ENCODE measurements at regions not wholly inside any gene's neighbourhood (a gene's known extent, or its start where the extent isn't known, plus 50 kb on each side); places are given as distances from the start of the nearest gene placed in this dataset.
A peak's percentile ranks its signal among the peaks of the same experiment; 100 is the strongest.
"Not testable (repeated sequence)": the region's sequence is repeated elsewhere in the genome, so short reads cannot be mapped to it uniquely, and the experiment has no call there.

DNA sequence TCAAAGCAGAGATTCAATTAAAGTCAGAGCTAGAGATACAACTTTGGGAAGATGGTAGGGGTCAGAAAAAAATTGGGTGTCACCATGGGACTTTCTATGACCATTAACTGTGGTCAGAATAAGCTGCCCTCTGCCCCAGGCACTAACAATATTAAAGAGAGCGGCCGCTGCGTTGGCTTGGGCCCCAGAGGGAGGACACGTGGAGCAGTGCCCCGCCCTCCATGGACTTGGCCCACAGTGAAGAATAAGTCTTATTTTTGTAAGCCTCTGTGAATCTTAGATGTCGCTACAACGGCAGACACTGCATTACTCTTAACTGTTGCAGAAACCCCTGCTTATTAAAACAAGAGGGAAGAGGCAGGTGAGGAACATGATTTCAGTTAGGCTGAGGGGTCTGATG lies 172.7 kb downstream of the UQCRFS1 start:
- H3K36me3 Mint-ChIP-seq: no peaks in the 10 kb centered on the region
- H3K4me1 Mint-ChIP-seq: peaks cover 43% of the 10 kb centered on the region
- peaks cover 13% of the 10 kb centered on the region for H3K9me3 Mint-ChIP-seq
- no peak overlapping the region for H3K4me3 Mint-ChIP-seq
- no peak overlapping the region for H3K27ac Mint-ChIP-seq
- ChIA-PET CTCF (interaction anchor here (1.1 kb wide), 1 partner anchor 223 kb away, joined by 3 read pairs; no protein-coding TSS in a partner anchor), POLR2A (no interaction called here)
- TF ChIP-seq, protein P1, sequence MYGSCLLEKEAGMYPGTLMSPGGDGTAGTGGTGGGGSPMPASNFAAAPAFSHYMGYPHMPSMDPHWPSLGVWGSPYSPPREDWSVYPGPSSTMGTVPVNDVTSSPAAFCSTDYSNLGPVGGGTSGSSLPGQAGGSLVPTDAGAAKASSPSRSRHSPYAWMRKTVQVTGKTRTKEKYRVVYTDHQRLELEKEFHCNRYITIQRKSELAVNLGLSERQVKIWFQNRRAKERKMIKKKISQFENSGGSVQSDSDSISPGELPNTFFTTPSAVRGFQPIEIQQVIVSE (CRISPR knock-in tag; IDR thresholded peaks at IDR 0.05; ENCODE audit: borderline replicate concordance): no peak
- no peak for ATAC-seq
- DNase-seq (ENCODE audit: low spot score): no peak
- peaks cover 22% of the 10 kb centered on the region for H3K27me3 Mint-ChIP-seq (ENCODE audit: low read depth)

DNA sequence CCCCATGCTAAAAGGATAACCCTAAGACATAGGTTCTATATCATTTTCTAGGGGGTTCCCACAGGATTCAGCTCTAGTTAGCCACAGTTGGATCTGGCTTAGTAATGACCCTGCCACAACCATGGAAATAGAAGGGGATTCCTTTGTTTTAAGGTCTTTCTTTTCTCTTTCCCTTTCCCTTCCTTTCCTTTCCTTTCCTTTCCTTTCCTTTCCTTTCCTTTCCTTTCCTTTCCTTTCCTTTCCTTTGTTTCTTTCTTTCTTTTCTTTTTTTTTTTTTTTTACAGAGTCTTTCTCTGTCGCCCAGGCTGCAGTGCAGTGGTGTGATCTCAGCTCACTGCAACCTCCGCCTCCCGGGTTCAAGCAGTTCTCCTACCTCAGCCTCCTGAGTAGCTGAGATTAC lies 173.9 kb downstream of the UQCRFS1 start:
- H3K27ac Mint-ChIP-seq: not testable (repeated sequence)

DNA sequence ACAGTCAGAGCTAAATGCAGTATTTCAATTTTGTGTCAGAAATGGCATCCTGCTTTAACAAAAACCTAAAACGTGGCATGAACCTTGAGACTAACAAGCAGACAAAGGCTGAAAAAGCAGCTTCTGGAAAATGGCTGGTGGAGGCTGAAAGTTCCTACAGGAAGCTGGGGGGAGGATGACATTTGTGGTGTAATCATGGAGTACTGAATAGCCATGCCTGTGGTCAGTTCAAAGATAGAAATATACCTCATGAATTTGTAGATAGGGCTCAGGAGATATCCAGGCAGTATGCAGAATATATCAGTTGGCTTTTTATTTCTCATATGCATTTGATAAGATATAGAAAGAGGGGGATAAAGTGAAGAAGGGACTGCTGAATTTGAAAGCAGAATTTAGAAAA lies 181.7 kb downstream of the UQCRFS1 start:
- no peak for TF ChIP-seq ZNF532 (CRISPR knock-in tag; IDR thresholded peaks at IDR 0.05; ENCODE audit: borderline replicate concordance)
- TF ChIP-seq, protein P2, sequence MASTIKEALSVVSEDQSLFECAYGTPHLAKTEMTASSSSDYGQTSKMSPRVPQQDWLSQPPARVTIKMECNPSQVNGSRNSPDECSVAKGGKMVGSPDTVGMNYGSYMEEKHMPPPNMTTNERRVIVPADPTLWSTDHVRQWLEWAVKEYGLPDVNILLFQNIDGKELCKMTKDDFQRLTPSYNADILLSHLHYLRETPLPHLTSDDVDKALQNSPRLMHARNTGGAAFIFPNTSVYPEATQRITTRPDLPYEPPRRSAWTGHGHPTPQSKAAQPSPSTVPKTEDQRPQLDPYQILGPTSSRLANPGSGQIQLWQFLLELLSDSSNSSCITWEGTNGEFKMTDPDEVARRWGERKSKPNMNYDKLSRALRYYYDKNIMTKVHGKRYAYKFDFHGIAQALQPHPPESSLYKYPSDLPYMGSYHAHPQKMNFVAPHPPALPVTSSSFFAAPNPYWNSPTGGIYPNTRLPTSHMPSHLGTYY (CRISPR knock-in tag; IDR thresholded peaks at IDR 0.05): no peak
- H3K36me3 Mint-ChIP-seq: no peaks in the 10 kb centered on the region; the same call in 1 of the 2 replicates
- H3K27ac Mint-ChIP-seq: no peak overlapping the region
- ChIA-PET POLR2A (no interaction called here), CTCF (interaction anchor here (2.1 kb wide), 1 partner anchor 232 kb away, joined by 4 read pairs; no protein-coding TSS in a partner anchor)
- H3K4me1 Mint-ChIP-seq: peaks cover 2% of the 10 kb centered on the region
- H3K9me3 Mint-ChIP-seq: peaks cover 13% of the 10 kb centered on the region
- peaks cover 6% of the 10 kb centered on the region for H3K27me3 Mint-ChIP-seq (ENCODE audit: low read depth)
- no peak for DNase-seq (ENCODE audit: low spot score)
- no peak for ATAC-seq
- no peak overlapping the region for H3K4me3 Mint-ChIP-seq

More for the DNA sequence above, 173.9 kb downstream of the UQCRFS1 start:
- DNase-seq (ENCODE audit: low spot score); POLR2A ChIA-PET; H3K36me3 Mint-ChIP-seq; ATAC-seq; CTCF ChIA-PET; H3K4me3 Mint-ChIP-seq: not testable (repeated sequence)
- peaks cover 22% of the 10 kb centered on the region for H3K27me3 Mint-ChIP-seq (ENCODE audit: low read depth)
- H3K4me1 Mint-ChIP-seq: peaks cover 34% of the 10 kb centered on the region
- peaks cover 13% of the 10 kb centered on the region for H3K9me3 Mint-ChIP-seq

- Mint-ChIP-seq H3K4me3 (no peak overlapping the region), H3K27me3 (ENCODE audit: low read depth) (no peaks in the 10 kb centered on the region; the same call in 1 of the 2 replicates), H3K36me3 (no peaks in the 10 kb centered on the region; the same call in 1 of the 2 replicates), H3K9me3 (peaks cover 7% of the 10 kb centered on the region), H3K4me1 (peaks cover 1% of the 10 kb centered on the region), H3K27ac (no peak overlapping the region)
- DNase-seq (ENCODE audit: low spot score): peak; percentile 23
- CTCF ChIA-PET: interaction anchor here (2.1 kb wide), 1 partner anchor 234 kb away, joined by 4 read pairs; no protein-coding TSS in a partner anchor
- no peak for ATAC-seq
- POLR2A ChIA-PET: no interaction called here
- TF ChIP-seq SMAD3 (CRISPR knock-in tag; IDR thresholded peaks at IDR 0.05; ENCODE audit: borderline replicate concordance) (no peak), ZMAT4 (CRISPR knock-in tag; IDR thresholded peaks at IDR 0.05) (no peak), AR (CRISPR knock-in tag; IDR thresholded peaks at IDR 0.05) (no peak), USF1 (CRISPR knock-in tag; IDR thresholded peaks at IDR 0.05) (no peak)
- TF ChIP-seq, protein P3, sequence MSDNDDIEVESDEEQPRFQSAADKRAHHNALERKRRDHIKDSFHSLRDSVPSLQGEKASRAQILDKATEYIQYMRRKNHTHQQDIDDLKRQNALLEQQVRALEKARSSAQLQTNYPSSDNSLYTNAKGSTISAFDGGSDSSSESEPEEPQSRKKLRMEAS (CRISPR knock-in tag; IDR thresholded peaks at IDR 0.05): peak; percentile 19; the same call in 1 of the 2 replicates
- TF ChIP-seq, protein P1 (CRISPR knock-in tag; IDR thresholded peaks at IDR 0.05; ENCODE audit: borderline replicate concordance): no peak
Observed at GRCh38 chr19:29029268-29029958, 183.5 kb downstream of the UQCRFS1 start.

Measured in WTC11 (cell line).